ENCODE measurements at regions not wholly inside any gene's neighbourhood (a gene's known extent, or its start where the extent isn't known, plus 50 kb on each side); places are given as distances from the start of the nearest gene placed in this dataset.

DNA sequence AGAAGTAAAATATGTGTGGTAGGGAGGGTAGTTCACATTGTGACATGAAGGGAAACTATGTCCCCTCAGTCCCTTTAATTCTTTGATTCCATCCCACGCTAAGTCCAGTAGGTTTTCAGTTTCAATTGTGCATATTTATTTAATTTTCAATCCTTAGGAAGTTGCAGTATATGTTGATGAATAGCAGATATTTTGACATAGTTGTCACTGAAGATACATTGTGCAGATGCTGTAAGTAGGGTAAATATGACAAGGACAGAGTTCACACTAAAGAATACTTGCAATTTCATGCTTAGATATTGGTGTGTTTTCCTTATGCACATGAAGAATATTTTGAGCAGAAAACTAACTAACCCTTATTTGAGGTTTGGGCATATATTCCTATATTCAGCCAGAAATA, 595.4 kb upstream of the MIR17HG start:
- no peaks in the 10 kb centered on the region for H3K27me3 Mint-ChIP-seq
- no peak overlapping the region for H3K4me3 Mint-ChIP-seq
- H3K4me1 Mint-ChIP-seq (ENCODE audit: unreplicated experiment), result peaks cover 14% of the 10 kb centered on the region
- TF ChIP-seq, protein P1, sequence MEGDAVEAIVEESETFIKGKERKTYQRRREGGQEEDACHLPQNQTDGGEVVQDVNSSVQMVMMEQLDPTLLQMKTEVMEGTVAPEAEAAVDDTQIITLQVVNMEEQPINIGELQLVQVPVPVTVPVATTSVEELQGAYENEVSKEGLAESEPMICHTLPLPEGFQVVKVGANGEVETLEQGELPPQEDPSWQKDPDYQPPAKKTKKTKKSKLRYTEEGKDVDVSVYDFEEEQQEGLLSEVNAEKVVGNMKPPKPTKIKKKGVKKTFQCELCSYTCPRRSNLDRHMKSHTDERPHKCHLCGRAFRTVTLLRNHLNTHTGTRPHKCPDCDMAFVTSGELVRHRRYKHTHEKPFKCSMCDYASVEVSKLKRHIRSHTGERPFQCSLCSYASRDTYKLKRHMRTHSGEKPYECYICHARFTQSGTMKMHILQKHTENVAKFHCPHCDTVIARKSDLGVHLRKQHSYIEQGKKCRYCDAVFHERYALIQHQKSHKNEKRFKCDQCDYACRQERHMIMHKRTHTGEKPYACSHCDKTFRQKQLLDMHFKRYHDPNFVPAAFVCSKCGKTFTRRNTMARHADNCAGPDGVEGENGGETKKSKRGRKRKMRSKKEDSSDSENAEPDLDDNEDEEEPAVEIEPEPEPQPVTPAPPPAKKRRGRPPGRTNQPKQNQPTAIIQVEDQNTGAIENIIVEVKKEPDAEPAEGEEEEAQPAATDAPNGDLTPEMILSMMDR (conservative IDR thresholded peaks at IDR 0.05), result no peak
- H3K36me3 Mint-ChIP-seq, result peaks cover 4% of the 10 kb centered on the region
- peaks cover 21% of the 10 kb centered on the region for H3K9me3 Mint-ChIP-seq
- H3K27ac Mint-ChIP-seq, result no peak overlapping the region
- no peak for DNase-seq (ENCODE audit: extremely low spot score, unreplicated experiment)

DNA sequence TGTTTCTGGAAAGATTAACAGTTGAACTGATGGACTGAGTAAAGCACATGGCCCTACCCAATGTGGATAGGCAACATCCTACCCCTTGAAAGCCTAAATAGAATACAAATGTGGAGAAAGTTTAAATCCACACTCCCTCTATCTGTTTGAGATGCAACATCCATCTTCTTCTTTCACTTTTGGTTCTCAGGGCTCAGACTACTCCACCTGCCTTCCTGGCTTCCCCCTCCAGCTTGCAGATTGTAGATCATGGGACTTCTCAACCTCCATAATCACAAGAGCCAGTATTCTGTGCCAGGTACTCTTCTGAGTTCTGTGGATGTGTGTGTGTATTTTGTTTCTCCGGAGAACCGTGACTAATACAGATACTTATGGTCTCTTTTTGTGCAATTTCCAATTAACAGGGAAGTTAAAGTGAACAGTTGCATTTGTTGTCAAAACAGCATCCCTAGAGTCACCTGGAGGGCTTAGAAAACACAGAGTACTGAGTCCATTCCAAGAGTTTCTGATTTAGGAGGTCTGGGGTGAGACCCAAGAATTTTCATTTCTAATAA, 590.3 kb upstream of the MIR17HG start:
- no peak for DNase-seq (ENCODE audit: extremely low spot score, unreplicated experiment)
- H3K4me1 Mint-ChIP-seq (ENCODE audit: unreplicated experiment), result no peaks in the 10 kb centered on the region
- TF ChIP-seq, protein P1 (conservative IDR thresholded peaks at IDR 0.05), result no peak
- H3K4me3 Mint-ChIP-seq, result no peak overlapping the region
- H3K9me3 Mint-ChIP-seq, result peaks cover 5% of the 10 kb centered on the region
- H3K27me3 Mint-ChIP-seq, result no peaks in the 10 kb centered on the region
- no peaks in the 10 kb centered on the region for H3K36me3 Mint-ChIP-seq
- no peak overlapping the region for H3K27ac Mint-ChIP-seq

DNA sequence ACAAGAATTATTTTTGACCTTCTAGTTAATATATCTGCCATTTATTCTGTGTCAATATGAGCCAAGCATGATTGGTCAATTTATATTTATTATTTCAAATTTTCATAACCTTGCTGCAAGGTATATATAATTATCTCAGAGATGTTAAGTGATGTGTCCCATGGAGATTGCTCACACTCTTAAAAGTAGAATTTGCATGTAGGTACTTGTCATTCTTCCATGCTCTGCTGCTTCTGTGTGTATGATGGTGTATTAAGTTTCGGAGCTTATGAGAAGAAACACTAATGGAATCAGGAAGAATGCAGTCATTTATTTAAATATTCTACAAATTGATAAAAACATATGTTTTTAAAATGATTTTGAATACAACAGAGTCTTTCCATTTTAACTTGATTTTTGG, 586.8 kb upstream of the MIR17HG start:
- Mint-ChIP-seq H3K27me3 (no peaks in the 10 kb centered on the region), H3K36me3 (no peaks in the 10 kb centered on the region), H3K4me3 (no peak overlapping the region), H3K9me3 (no peaks in the 10 kb centered on the region), H3K4me1 (ENCODE audit: unreplicated experiment) (no peaks in the 10 kb centered on the region), H3K27ac (no peak overlapping the region)
- no peak for DNase-seq (ENCODE audit: extremely low spot score, unreplicated experiment)
- TF ChIP-seq, protein P1 (conservative IDR thresholded peaks at IDR 0.05), result no peak

DNA sequence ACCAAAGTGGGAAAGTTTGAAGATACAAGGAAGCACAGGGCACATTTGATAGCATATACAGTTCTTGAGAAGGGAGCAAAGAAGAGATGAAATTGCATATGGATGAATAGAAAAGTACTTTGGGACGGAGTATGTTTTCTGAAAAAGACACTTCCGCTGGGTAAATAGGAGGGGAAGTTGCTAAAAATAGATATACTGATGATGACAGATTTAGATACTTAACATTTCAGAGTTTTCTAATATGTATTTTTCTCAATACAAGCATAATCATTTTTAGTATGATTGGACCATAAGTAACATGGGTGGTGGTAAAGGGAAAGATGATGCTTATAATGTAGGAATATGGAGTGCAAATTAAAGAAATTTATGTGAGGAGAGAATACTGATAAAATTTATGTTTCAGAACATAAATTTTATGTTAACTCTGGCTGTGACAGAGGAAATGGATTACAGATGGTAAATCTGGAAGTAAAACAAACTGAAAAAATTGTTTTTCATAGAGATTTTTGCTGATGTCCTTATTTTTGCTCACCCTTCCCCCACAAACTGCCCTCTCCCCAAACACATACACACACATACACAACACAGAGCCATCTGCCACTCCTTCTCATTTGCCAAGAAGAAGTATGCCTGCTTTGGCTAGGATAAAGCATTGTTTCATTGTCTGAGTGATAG, 583.9 kb upstream of the MIR17HG start:
- TF ChIP-seq, protein P1 (conservative IDR thresholded peaks at IDR 0.05), result no peak
- Mint-ChIP-seq H3K4me1 (ENCODE audit: unreplicated experiment) (no peaks in the 10 kb centered on the region), H3K36me3 (no peaks in the 10 kb centered on the region), H3K4me3 (no peak overlapping the region), H3K9me3 (no peaks in the 10 kb centered on the region), H3K27me3 (no peaks in the 10 kb centered on the region), H3K27ac (no peak overlapping the region)
- no peak for DNase-seq (ENCODE audit: extremely low spot score, unreplicated experiment)

DNA sequence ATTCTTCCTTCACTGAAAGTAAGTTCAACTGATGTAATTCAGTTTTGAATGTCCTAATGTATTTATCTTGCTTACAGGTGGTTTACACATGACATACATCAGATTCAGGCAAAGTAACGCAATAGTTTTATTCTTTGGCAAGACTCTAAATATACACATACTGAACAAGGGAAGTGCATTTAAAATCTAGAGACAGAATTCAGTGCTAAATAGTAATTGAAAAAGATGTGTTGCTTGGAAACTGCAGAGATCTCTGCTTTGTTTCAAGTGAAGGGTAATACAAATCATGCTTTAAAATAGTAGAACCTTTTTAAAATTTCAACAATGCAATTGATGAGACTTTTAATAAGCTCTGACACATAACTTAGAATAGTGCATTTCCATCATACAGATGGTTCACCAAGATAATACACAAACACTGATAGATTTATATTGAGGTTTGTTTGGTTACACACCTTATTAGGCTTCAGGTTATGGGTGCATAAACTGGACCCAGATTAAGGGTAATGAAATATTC, 581.0 kb upstream of the MIR17HG start:
- H3K27me3 Mint-ChIP-seq, result no peaks in the 10 kb centered on the region
- H3K36me3 Mint-ChIP-seq, result no peaks in the 10 kb centered on the region
- no peak overlapping the region for H3K27ac Mint-ChIP-seq
- TF ChIP-seq, protein P1 (conservative IDR thresholded peaks at IDR 0.05), result no peak
- H3K9me3 Mint-ChIP-seq, result no peaks in the 10 kb centered on the region
- no peak overlapping the region for H3K4me3 Mint-ChIP-seq
- DNase-seq (ENCODE audit: extremely low spot score, unreplicated experiment), result no peak
- H3K4me1 Mint-ChIP-seq (ENCODE audit: unreplicated experiment), result peaks cover 4% of the 10 kb centered on the region

Measured in type B pancreatic cell (in vitro differentiated cells).